ENCODE measurements at regions not wholly inside any gene's neighbourhood (a gene's known extent, or its start where the extent isn't known, plus 50 kb on each side); places are given as distances from the start of the nearest gene placed in this dataset.

DNA sequence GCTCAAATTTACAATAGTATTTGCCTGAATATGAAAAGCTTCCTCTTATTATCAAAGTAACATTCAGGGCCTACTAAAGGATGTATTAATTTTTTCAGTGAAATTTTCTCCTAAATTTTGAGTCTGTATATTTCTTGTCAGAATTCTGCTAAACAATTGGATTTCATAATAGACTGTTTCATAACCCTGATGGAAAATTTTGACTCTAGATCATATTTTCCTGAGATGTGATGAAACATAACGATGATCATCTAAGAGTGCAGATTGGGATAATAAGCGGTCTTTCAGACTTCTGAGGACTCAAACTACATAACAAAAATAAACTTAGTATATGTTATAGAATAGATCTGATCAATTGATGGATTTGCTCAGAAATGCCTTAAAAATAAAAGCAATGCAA, 574.5 kb upstream of the TBL1XR1 start:
- Mint-ChIP-seq H3K4me1 (ENCODE audit: insufficient read depth, unreplicated experiment) (peaks cover 25% of the 10 kb centered on the region), H3K4me3 (ENCODE audit: unreplicated experiment) (no peak overlapping the region), H3K9me3 (ENCODE audit: unreplicated experiment) (peaks cover 8% of the 10 kb centered on the region), H3K27me3 (ENCODE audit: insufficient read depth, unreplicated experiment) (no peaks in the 10 kb centered on the region), H3K36me3 (ENCODE audit: insufficient read depth, unreplicated experiment) (no peaks in the 10 kb centered on the region), H3K27ac (ENCODE audit: low read depth, unreplicated experiment) (no peak overlapping the region)
- TF ChIP-seq, protein P1, sequence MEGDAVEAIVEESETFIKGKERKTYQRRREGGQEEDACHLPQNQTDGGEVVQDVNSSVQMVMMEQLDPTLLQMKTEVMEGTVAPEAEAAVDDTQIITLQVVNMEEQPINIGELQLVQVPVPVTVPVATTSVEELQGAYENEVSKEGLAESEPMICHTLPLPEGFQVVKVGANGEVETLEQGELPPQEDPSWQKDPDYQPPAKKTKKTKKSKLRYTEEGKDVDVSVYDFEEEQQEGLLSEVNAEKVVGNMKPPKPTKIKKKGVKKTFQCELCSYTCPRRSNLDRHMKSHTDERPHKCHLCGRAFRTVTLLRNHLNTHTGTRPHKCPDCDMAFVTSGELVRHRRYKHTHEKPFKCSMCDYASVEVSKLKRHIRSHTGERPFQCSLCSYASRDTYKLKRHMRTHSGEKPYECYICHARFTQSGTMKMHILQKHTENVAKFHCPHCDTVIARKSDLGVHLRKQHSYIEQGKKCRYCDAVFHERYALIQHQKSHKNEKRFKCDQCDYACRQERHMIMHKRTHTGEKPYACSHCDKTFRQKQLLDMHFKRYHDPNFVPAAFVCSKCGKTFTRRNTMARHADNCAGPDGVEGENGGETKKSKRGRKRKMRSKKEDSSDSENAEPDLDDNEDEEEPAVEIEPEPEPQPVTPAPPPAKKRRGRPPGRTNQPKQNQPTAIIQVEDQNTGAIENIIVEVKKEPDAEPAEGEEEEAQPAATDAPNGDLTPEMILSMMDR (IDR thresholded peaks at IDR 0.05; ENCODE audit: unreplicated experiment) = no peak
- ChIA-PET POLR2A (interaction anchor here (0.9 kb wide), 2 partner anchors 23 to 466 kb away, joined by 3 read pairs; no protein-coding TSS in a partner anchor), CTCF (no interaction called here)
- no TSS peak for BruUV-seq (replicated peaks)
- intact Hi-C loops (cut with micrococcal nuclease) = no loop called here
- peak; percentile 27 for DNase-seq (ENCODE audit: unreplicated experiment)

DNA sequence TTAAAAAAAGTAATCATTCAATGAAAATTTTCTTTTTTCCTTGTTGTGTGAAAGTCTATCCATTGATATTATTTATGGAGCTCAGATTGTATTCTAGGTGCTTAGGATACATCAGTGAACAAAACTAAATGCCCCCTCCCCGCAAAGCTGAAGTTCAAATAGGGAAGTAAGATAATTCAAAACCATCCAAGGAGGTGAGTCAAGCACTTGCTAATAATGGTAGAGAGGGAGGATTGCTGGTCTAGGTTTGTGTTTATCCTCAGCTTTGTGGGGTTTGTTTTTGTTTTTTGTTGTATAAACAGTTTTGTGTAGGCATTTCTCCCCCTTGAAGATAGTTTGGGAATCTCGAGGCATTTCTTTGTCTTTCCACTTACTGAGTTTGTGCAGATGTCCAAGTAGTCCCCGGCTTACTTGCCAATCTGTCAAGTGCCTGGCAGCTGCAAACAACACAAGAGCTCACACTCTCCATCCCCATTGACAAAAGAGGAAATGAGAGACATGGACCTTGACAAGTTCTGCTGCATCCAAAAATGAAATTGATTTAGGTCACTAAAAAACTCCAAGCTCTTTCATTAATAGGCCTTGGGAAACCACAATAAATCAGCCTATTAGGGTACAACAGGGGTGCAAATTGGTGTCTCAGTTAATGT, 575.8 kb upstream of the TBL1XR1 start:
- intact Hi-C loops (cut with micrococcal nuclease) = no loop called here
- ChIA-PET CTCF (no interaction called here), POLR2A (interaction anchor here (0.9 kb wide), 1 partner anchor 180 kb away, joined by 3 read pairs; no protein-coding TSS in a partner anchor)
- H3K4me1 Mint-ChIP-seq (ENCODE audit: insufficient read depth, unreplicated experiment) = peaks cover 28% of the 10 kb centered on the region
- no peaks in the 10 kb centered on the region for H3K36me3 Mint-ChIP-seq (ENCODE audit: insufficient read depth, unreplicated experiment)
- no peak overlapping the region for H3K4me3 Mint-ChIP-seq (ENCODE audit: unreplicated experiment)
- no peak for DNase-seq (ENCODE audit: unreplicated experiment)
- peaks cover 8% of the 10 kb centered on the region for H3K9me3 Mint-ChIP-seq (ENCODE audit: unreplicated experiment)
- TF ChIP-seq, protein P1 (IDR thresholded peaks at IDR 0.05; ENCODE audit: unreplicated experiment) = no peak
- no peaks in the 10 kb centered on the region for H3K27me3 Mint-ChIP-seq (ENCODE audit: insufficient read depth, unreplicated experiment)
- no peak overlapping the region for H3K27ac Mint-ChIP-seq (ENCODE audit: low read depth, unreplicated experiment)
- BruUV-seq (replicated peaks) = no TSS peak

- intact Hi-C loops (cut with micrococcal nuclease) = no loop called here
- Mint-ChIP-seq H3K4me3 (ENCODE audit: unreplicated experiment) (no peak overlapping the region), H3K4me1 (ENCODE audit: insufficient read depth, unreplicated experiment) (peaks cover 28% of the 10 kb centered on the region)
These were observed 576.4 kb upstream of the TBL1XR1 start for GRCh38 chr3:177773717-177774116.

DNA sequence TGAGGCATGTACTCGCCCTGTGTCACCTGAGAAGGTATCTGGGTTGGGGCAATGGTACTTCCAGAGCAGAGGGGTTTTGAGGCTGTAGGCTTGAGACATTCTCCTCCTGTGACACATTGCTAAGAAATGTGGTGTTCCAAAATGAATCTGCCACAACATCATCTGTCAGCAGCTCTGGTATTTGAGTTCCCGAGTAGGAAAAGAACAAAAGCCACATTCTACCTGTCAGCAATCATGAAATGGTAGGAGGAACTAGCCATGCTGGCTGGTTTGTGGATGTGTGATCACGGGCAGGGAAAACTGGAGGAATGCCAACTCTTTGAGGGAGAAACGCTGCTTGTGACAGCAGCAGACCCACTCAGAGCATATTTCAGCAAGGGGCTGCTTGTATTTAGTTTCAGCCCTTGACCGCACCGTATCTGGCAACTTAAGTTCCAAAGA, 579.4 kb upstream of the TBL1XR1 start:
- Mint-ChIP-seq H3K4me1 (ENCODE audit: insufficient read depth, unreplicated experiment) (peaks cover 15% of the 10 kb centered on the region), H3K4me3 (ENCODE audit: unreplicated experiment) (no peak overlapping the region), H3K9me3 (ENCODE audit: unreplicated experiment) (no peaks in the 10 kb centered on the region), H3K27ac (ENCODE audit: low read depth, unreplicated experiment) (peak overlapping the region; percentile 83), H3K27me3 (ENCODE audit: insufficient read depth, unreplicated experiment) (no peaks in the 10 kb centered on the region), H3K36me3 (ENCODE audit: insufficient read depth, unreplicated experiment) (no peaks in the 10 kb centered on the region)
- ChIA-PET CTCF (interaction anchor here (0.6 to 1.5 kb wide), 4 partner anchors 299 to 714 kb away, joined by 3 to 5 read pairs (median 4); no protein-coding TSS in a partner anchor), POLR2A (interaction anchor here (1.3 to 2.9 kb wide), 9 partner anchors 12 to 726 kb away, joined by 3 to 14 read pairs (median 4); no protein-coding TSS in a partner anchor)
- peak; percentile 73 for DNase-seq (ENCODE audit: unreplicated experiment)
- intact Hi-C loops (cut with micrococcal nuclease) = loop anchor here (1.0 kb wide), 3 partner anchors 298 to 725 kb away; no protein-coding TSS in a partner anchor
- TF ChIP-seq, protein P1 (IDR thresholded peaks at IDR 0.05; ENCODE audit: unreplicated experiment) = no peak
- BruUV-seq (replicated peaks) = no TSS peak

More at GRCh38 chr3:177773717-177774116, 576.4 kb upstream of the TBL1XR1 start:
- H3K9me3 Mint-ChIP-seq (ENCODE audit: unreplicated experiment) = peaks cover 8% of the 10 kb centered on the region
- no peaks in the 10 kb centered on the region for H3K27me3 Mint-ChIP-seq (ENCODE audit: insufficient read depth, unreplicated experiment)
- no peaks in the 10 kb centered on the region for H3K36me3 Mint-ChIP-seq (ENCODE audit: insufficient read depth, unreplicated experiment)
- no TSS peak for BruUV-seq (replicated peaks)
- ChIA-PET POLR2A (interaction anchor here (0.9 kb wide), 1 partner anchor 181 kb away, joined by 3 read pairs; no protein-coding TSS in a partner anchor), CTCF (no interaction called here)
- no peak for DNase-seq (ENCODE audit: unreplicated experiment)
- TF ChIP-seq, protein P1 (IDR thresholded peaks at IDR 0.05; ENCODE audit: unreplicated experiment) = no peak
- H3K27ac Mint-ChIP-seq (ENCODE audit: low read depth, unreplicated experiment) = no peak overlapping the region
